Endothelial cell of umbilical vein (primary cell): ENCODE measurements at regions not wholly inside any gene's neighbourhood (a gene's known extent, or its start where the extent isn't known, plus 50 kb on each side); places are given as distances from the start of the nearest gene placed in this dataset.

ENCODE experiments used
- BruUV-seq: library from RNA; stranded (reverse); fragments of 400-500 nt; replicated peaks from 2 replicates; lab custom pipeline; 2021; lab: Mats Ljungman, UMichigan
- CTCF ChIA-PET: fragments of 300-600, 350-600 bp; sonication (Branson Sonifier 250); formaldehyde crosslinking; loops from one replicate; lab custom pipeline; 2021; ENCODE audit warnings: antibody characterized with exemption, inconsistent platforms; lab: Charles Lee
- POLR2A ChIA-PET: fragments of 300-600, 350-600 bp; sonication (Branson Sonifier 250); formaldehyde crosslinking; loops from one replicate; lab custom pipeline; 2021; ENCODE audit warnings: antibody characterized with exemption, inconsistent platforms; lab: Charles Lee
- DNase-seq: peaks from one replicate; pipeline ENCODE4 v3.0.0-alpha.2; 2011; ENCODE audit warnings: low read depth, low spot score
- FAIRE-seq: peaks from 2 replicates; lab custom pipeline; 2011; peaks lifted over from hg19 to GRCh38; lab: Jason Lieb, UNC
- H2AFZ ChIP-seq: 2 replicates; pipeline ENCODE4 v1.6.0; 2012; ENCODE audit warnings: low read depth, low read length, control low read depth, inconsistent platforms
- H3K27ac ChIP-seq: 2 replicates; pipeline ENCODE4 v1.5.1; 2011; ENCODE audit warnings: low read depth, mild to moderate bottlenecking, control low read depth, low read length, moderate library complexity; ENCODE audit not compliant: insufficient read depth
- H3K27me3 ChIP-seq, 2 experiments: 2 replicates each; pipeline versions ENCODE4 v1.6.0 to v1.6.1; 2011; ENCODE audit warnings: low read length in 2 of 2, mixed read lengths in 1 of 2; ENCODE audit not compliant: control insufficient read depth in 2 of 2, insufficient read depth in 2 of 2
- H3K36me3 ChIP-seq, 2 experiments: 2 replicates in 1 of 2; 3 replicates in 1 of 2; pipeline ENCODE4 v1.5.1; 2011; ENCODE audit warnings: low read length in 2 of 2, mild to moderate bottlenecking in 1 of 2, moderate library complexity in 1 of 2; ENCODE audit not compliant: control insufficient read depth in 2 of 2, insufficient read depth in 2 of 2; ENCODE audit errors: extremely low read depth in 1 of 2
- H3K4me1 ChIP-seq: 3 replicates; pipeline ENCODE4 v1.5.1; 2011; ENCODE audit warnings: mild to moderate bottlenecking, low read length; ENCODE audit not compliant: control insufficient read depth, insufficient read depth; ENCODE audit errors: extremely low read depth
- H3K4me2 ChIP-seq: 2 replicates; pipeline ENCODE4 v1.6.1; 2011; ENCODE audit warnings: low read length, control low read depth, mixed read lengths; ENCODE audit not compliant: insufficient read depth
- H3K4me3 ChIP-seq, 3 experiments: fragments of 200-600 bp in 1 of 3; sonication (generic), shearing (Covaris generic) in 1 of 3; replicated peaks in 1 of 3; 2 replicates each; pipeline ENCODE4 v1.5.1; 2011 to 2016; ENCODE audit warnings: control low read depth in 3 of 3, low read length in 3 of 3, mild to moderate bottlenecking in 2 of 3, inconsistent platforms in 1 of 3, low read depth in 1 of 3, moderate library complexity in 1 of 3; ENCODE audit not compliant: insufficient read depth in 1 of 3
- H3K79me2 ChIP-seq: 2 replicates; pipeline ENCODE4 v1.6.0; 2012; ENCODE audit warnings: low read length, inconsistent platforms; ENCODE audit not compliant: control insufficient read depth, insufficient read depth
- H3K9ac ChIP-seq: replicated peaks from 2 replicates; pipeline ENCODE3; 2011; ENCODE audit warnings: low read length, control low read depth; ENCODE audit not compliant: insufficient read depth; ENCODE audit errors: extremely low read depth
- H3K9me1 ChIP-seq: replicated peaks from 3 replicates; pipeline ENCODE4 v1.6.0; 2011; ENCODE audit warnings: mild to moderate bottlenecking, low read length; ENCODE audit not compliant: control insufficient read depth, insufficient read depth; ENCODE audit errors: extremely low read depth
- H3K9me3 ChIP-seq: replicated peaks from 2 replicates; pipeline ENCODE4 v1.5.1; 2012; ENCODE audit warnings: low read length, inconsistent platforms; ENCODE audit not compliant: control insufficient read depth, insufficient read depth
- H4K20me1 ChIP-seq: replicated peaks from 2 replicates; pipeline ENCODE3; 2011; ENCODE audit warnings: mild to moderate bottlenecking, low read length; ENCODE audit not compliant: control insufficient read depth, insufficient read depth; ENCODE audit errors: extremely low read depth
- CTCF ChIP-seq, 2 donors: IDR thresholded peaks; 1 replicate in 1 of 2; 2 replicates in 1 of 2; pipeline ENCODE4 v1.5.1; 2011; ENCODE audit warnings: low read length in 2 of 2, mild to moderate bottlenecking in 2 of 2, moderate library complexity in 2 of 2, control low read depth in 1 of 2, inconsistent platforms in 1 of 2, low read depth in 1 of 2; ENCODE audit not compliant: insufficient read depth in 1 of 2; ENCODE audit errors: extremely low read depth in 1 of 2
- EZH2 ChIP-seq: IDR thresholded peaks from 2 replicates; pipeline ENCODE4 v1.6.1; 2012; ENCODE audit warnings: borderline replicate concordance, low read depth, mild to moderate bottlenecking, moderate library complexity, low read length, inconsistent platforms; ENCODE audit not compliant: severe bottlenecking
- FOS ChIP-seq: IDR thresholded peaks from 2 replicates; pipeline ENCODE4 v1.6.1; 2011; ENCODE audit warnings: mild to moderate bottlenecking, low read length, moderate library complexity, borderline replicate concordance; ENCODE audit not compliant: insufficient read depth
- GATA2 ChIP-seq: IDR thresholded peaks from 2 replicates; pipeline ENCODE4 v1.7.0; 2011; ENCODE audit warnings: low read depth, mild to moderate bottlenecking, moderate library complexity, mixed read lengths, low read length; ENCODE audit not compliant: insufficient read length, insufficient read depth
- JUN ChIP-seq: IDR thresholded peaks from 2 replicates; pipeline ENCODE4 v1.6.1; 2011; ENCODE audit warnings: borderline replicate concordance, low read depth; ENCODE audit not compliant: insufficient read length, insufficient read depth
- MAX ChIP-seq: IDR thresholded peaks from 2 replicates; pipeline ENCODE4 v1.6.1; 2011; ENCODE audit not compliant: insufficient read depth, insufficient read length
- MYC ChIP-seq: IDR thresholded peaks from one replicate; pipeline ENCODE4 v1.6.1; 2011; ENCODE audit warnings: mild to moderate bottlenecking, low read depth, low read length
- POLR2A ChIP-seq: IDR thresholded peaks from 2 replicates; pipeline ENCODE4 v1.6.1; 2012; ENCODE audit warnings: low read depth, mild to moderate bottlenecking, control low read depth, low read length
- POLR2AphosphoS5 ChIP-seq: IDR thresholded peaks from 2 replicates; pipeline ENCODE4 v1.6.1; 2012; ENCODE audit warnings: low read depth, mild to moderate bottlenecking, control low read depth, low read length, moderate library complexity; ENCODE audit not compliant: insufficient read depth
- dilution Hi-C: fragments of 300-500 bp; cut with MboI; formaldehyde crosslinking; loops from one replicate; pipeline ENCODE4 v1.15.0; 2019; ENCODE audit warnings: low sequenced_read_pairs; ENCODE audit not compliant: extremely low pct_ligation_motif_present
- intact Hi-C: fragments of 100-400 bp; cut with micrococcal nuclease; formaldehyde crosslinking; loops from one replicate; pipeline ENCODE4 v1.10.0; 2022

GRCh38 chr6:14366315-14366714 lies 248.7 kb downstream of the CD83 start:
- Histone ChIP-seq H3K9me3 (peaks cover 2% of the 10 kb centered on the region), H3K9ac (no peak overlapping the region), H3K4me3 (no peak overlapping the region), H3K27me3 (no peaks in the 10 kb centered on the region), H3K79me2 (no peaks in the 10 kb centered on the region), H3K4me1 (no peaks in the 10 kb centered on the region), H3K9me1 (no peaks in the 10 kb centered on the region), H4K20me1 (no peaks in the 10 kb centered on the region), H3K4me2 (no peak overlapping the region), H2AFZ (no peak overlapping the region), H3K36me3 (no peaks in the 10 kb centered on the region), H3K27ac (no peak overlapping the region)
- dilution Hi-C loops (no loop called here), intact Hi-C loops (no loop called here)
- DNase-seq (no peak), FAIRE-seq (no peak)
- POLR2A ChIA-PET = no interaction called here
- CTCF ChIA-PET = no interaction called here
- no TSS peak for BruUV-seq
- no peak for TF ChIP-seq EZH2
- TF ChIP-seq GATA2 = no peak
- no peak for TF ChIP-seq CTCF (IDR thresholded peaks at IDR 0.05; ENCODE audit: extremely low read depth in 1 of 2, insufficient read depth in 1 of 2, low read depth in 1 of 2, low read length in 2 of 2)
- TF ChIP-seq MYC = no peak
- TF ChIP-seq JUN = no peak
- no peak for TF ChIP-seq POLR2AphosphoS5
- TF ChIP-seq FOS = no peak
- TF ChIP-seq MAX = no peak
- no peak for TF ChIP-seq POLR2A
